ENCODE measurements at regions not wholly inside any gene's neighbourhood (a gene's known extent, or its start where the extent isn't known, plus 50 kb on each side); places are given as distances from the start of the nearest gene placed in this dataset.

DNA sequence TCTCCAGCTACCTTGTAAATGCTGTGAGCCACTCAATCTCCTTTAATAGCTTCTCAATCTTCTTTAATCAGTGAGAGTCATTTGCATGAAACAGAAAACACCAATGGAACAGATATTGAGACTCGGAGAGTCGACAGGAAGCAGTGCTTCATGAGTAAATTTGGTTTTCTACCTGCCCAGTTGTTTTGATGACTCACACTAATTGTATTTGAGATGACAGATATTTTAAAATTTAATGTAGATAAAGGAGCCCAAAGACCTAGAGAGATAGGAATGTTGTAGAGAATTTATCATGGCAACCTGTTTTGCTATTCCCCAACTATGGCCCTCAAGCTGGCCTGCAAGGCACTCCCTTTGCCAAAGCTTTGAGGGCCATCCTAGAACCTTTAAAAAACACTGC lies 119.1 kb downstream of the CDC42EP3 start:
- ChIA-PET CTCF (no interaction called here), POLR2A (ENCODE audit: unreplicated experiment) (no interaction called here)

More for the DNA sequence above, 119.1 kb downstream of the CDC42EP3 start:
- Histone ChIP-seq H3K9ac (ENCODE audit: low read depth, low read length) (no peak overlapping the region), H4K8ac (ENCODE audit: low read depth in 2 of 2, low read length in 2 of 2) (no peak overlapping the region), H2BK15ac (ENCODE audit: low read depth, low read length) (no peak overlapping the region), H4K91ac (ENCODE audit: insufficient read depth, low read depth, low read length) (no peak overlapping the region), H3K36me3 (ENCODE audit: control insufficient read depth, insufficient read depth, low read length) (no peaks in the 10 kb centered on the region), H4K20me1 (ENCODE audit: insufficient read depth, low read length) (no peaks in the 10 kb centered on the region), H3K9me1 (ENCODE audit: insufficient read depth, low read length) (no peaks in the 10 kb centered on the region), H2AK9ac (replicated peaks; ENCODE audit: low read depth, low read length, poor library complexity) (no peak overlapping the region), H3K4me2 (ENCODE audit: low read depth, low read length) (no peak overlapping the region), H3K4ac (ENCODE audit: low read depth, low read length) (no peak overlapping the region), H2BK5ac (ENCODE audit: low read depth, low read length, poor library complexity, severe bottlenecking) (no peak overlapping the region), H4K5ac (ENCODE audit: low read depth, low read length) (no peak overlapping the region), H3K27me3 (ENCODE audit: control insufficient read depth, insufficient read depth, low read length) (0 out of 2 replicates have a peak, but pooled peaks cover 1% of the 10 kb centered on the region), H3K27ac (ENCODE audit: insufficient read depth, low read length) (no peak overlapping the region), H3K23ac (ENCODE audit: low read depth, low read length) (no peak overlapping the region), H3K4me1 (ENCODE audit: control insufficient read depth, insufficient read depth, low read length) (no peaks in the 10 kb centered on the region), H2BK120ac (ENCODE audit: low read depth, low read length) (no peak overlapping the region), H3K4me3 (ENCODE audit: insufficient read depth, low read depth, low read length) (no peak overlapping the region), H2AK5ac (ENCODE audit: low read depth, low read length) (no peak overlapping the region), H3K9me3 (ENCODE audit: control insufficient read depth, insufficient read depth, low read length) (no peaks in the 10 kb centered on the region), H3K18ac (ENCODE audit: low read depth, low read length) (no peak overlapping the region), H2BK20ac (ENCODE audit: low read depth, low read length) (no peak overlapping the region), H3K14ac (replicated peaks; ENCODE audit: low read depth, low read length) (no peak overlapping the region), H2AFZ (replicated peaks; ENCODE audit: low read length, poor library complexity) (no peak overlapping the region), H3K79me1 (ENCODE audit: low read depth in 1 of 2, low read length in 2 of 2) (no peaks in the 10 kb centered on the region), H3K56ac (ENCODE audit: extremely low read depth, insufficient read depth, low read length) (no peak overlapping the region)
- BruUV-seq (replicated peaks), result no TSS peak
- intact Hi-C loops (cut with micrococcal nuclease) (no loop called here), in situ Hi-C loops (cut with MboI; ENCODE audit: low sequenced_read_pairs) (no loop called here), dilution Hi-C loops (cut with HindIII; ENCODE audit: low sequenced_read_pairs, unreplicated experiment) (no loop called here)
- no peak for TF ChIP-seq MAFK (IDR thresholded peaks at IDR 0.05; ENCODE audit: low read depth, low read length)
- no peak for TF ChIP-seq RAD21 (IDR thresholded peaks at IDR 0.05; ENCODE audit: low read length)
- no peak for TF ChIP-seq SMC3 (IDR thresholded peaks at IDR 0.05; ENCODE audit: low read depth, low read length)
- TF ChIP-seq, protein P1, sequence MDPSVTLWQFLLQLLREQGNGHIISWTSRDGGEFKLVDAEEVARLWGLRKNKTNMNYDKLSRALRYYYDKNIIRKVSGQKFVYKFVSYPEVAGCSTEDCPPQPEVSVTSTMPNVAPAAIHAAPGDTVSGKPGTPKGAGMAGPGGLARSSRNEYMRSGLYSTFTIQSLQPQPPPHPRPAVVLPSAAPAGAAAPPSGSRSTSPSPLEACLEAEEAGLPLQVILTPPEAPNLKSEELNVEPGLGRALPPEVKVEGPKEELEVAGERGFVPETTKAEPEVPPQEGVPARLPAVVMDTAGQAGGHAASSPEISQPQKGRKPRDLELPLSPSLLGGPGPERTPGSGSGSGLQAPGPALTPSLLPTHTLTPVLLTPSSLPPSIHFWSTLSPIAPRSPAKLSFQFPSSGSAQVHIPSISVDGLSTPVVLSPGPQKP (IDR thresholded peaks at IDR 0.05; ENCODE audit: borderline replicate concordance, low read depth, low read length), result no peak
- TF ChIP-seq CHD1 (IDR thresholded peaks at IDR 0.05; ENCODE audit: low read depth, low read length), result no peak
- TF ChIP-seq, protein P2, sequence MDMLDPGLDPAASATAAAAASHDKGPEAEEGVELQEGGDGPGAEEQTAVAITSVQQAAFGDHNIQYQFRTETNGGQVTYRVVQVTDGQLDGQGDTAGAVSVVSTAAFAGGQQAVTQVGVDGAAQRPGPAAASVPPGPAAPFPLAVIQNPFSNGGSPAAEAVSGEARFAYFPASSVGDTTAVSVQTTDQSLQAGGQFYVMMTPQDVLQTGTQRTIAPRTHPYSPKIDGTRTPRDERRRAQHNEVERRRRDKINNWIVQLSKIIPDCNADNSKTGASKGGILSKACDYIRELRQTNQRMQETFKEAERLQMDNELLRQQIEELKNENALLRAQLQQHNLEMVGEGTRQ (IDR thresholded peaks at IDR 0.05; ENCODE audit: low read depth, low read length), result no peak
- TF ChIP-seq, protein P3, sequence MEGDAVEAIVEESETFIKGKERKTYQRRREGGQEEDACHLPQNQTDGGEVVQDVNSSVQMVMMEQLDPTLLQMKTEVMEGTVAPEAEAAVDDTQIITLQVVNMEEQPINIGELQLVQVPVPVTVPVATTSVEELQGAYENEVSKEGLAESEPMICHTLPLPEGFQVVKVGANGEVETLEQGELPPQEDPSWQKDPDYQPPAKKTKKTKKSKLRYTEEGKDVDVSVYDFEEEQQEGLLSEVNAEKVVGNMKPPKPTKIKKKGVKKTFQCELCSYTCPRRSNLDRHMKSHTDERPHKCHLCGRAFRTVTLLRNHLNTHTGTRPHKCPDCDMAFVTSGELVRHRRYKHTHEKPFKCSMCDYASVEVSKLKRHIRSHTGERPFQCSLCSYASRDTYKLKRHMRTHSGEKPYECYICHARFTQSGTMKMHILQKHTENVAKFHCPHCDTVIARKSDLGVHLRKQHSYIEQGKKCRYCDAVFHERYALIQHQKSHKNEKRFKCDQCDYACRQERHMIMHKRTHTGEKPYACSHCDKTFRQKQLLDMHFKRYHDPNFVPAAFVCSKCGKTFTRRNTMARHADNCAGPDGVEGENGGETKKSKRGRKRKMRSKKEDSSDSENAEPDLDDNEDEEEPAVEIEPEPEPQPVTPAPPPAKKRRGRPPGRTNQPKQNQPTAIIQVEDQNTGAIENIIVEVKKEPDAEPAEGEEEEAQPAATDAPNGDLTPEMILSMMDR (conservative IDR thresholded peaks at IDR 0.05; ENCODE audit: low read depth, low read length), result no peak
- no peak for TF ChIP-seq MAZ (IDR thresholded peaks at IDR 0.05; ENCODE audit: borderline replicate concordance, low read depth, low read length)
- no peak for TF ChIP-seq RFX5 (IDR thresholded peaks at IDR 0.05; ENCODE audit: low read depth, low read length)
- TF ChIP-seq BHLHE40 (IDR thresholded peaks at IDR 0.05; ENCODE audit: low read depth, low read length), result no peak
- TF ChIP-seq RCOR1 (IDR thresholded peaks at IDR 0.05; ENCODE audit: insufficient replicate concordance, low read length), result no peak
- no peak for TF ChIP-seq NFE2L2 (IDR thresholded peaks at IDR 0.05; ENCODE audit: low read depth, low read length)
- TF ChIP-seq FOS (IDR thresholded peaks at IDR 0.05; ENCODE audit: low read depth, low read length), result no peak
- no peak for TF ChIP-seq CEBPB (IDR thresholded peaks at IDR 0.05; ENCODE audit: low read depth, low read length)
- TF ChIP-seq MXI1 (IDR thresholded peaks at IDR 0.05; ENCODE audit: borderline replicate concordance, low read depth, low read length), result no peak
- no CpG with 5 or more reads among the region's 2 CpGs for WGBS, 2 experiments (ENCODE audit: extremely low coverage in 2 of 2, insufficient read length in 1 of 2)
- DNase-seq, result no peak
- no peak for ATAC-seq (ENCODE audit: low read depth)

Measured in IMR-90 (cell line).